LNCAP (cell line): ENCODE measurements at regions not wholly inside any gene's neighbourhood (a gene's known extent, or its start where the extent isn't known, plus 50 kb on each side); places are given as distances from the start of the nearest gene placed in this dataset.

ENCODE experiments used
- TF ChIP-seq, protein P1 (sequence below): fragments of 450-650 bp; IDR thresholded peaks from 2 replicates; pipeline ENCODE4 v1.5.1; 2017; ENCODE audit warnings: mild to moderate bottlenecking

- TF ChIP-seq, protein P1, sequence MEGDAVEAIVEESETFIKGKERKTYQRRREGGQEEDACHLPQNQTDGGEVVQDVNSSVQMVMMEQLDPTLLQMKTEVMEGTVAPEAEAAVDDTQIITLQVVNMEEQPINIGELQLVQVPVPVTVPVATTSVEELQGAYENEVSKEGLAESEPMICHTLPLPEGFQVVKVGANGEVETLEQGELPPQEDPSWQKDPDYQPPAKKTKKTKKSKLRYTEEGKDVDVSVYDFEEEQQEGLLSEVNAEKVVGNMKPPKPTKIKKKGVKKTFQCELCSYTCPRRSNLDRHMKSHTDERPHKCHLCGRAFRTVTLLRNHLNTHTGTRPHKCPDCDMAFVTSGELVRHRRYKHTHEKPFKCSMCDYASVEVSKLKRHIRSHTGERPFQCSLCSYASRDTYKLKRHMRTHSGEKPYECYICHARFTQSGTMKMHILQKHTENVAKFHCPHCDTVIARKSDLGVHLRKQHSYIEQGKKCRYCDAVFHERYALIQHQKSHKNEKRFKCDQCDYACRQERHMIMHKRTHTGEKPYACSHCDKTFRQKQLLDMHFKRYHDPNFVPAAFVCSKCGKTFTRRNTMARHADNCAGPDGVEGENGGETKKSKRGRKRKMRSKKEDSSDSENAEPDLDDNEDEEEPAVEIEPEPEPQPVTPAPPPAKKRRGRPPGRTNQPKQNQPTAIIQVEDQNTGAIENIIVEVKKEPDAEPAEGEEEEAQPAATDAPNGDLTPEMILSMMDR: no peak
Measured at GRCh38 chrX:22424122-22424915, 151.6 kb downstream of the CBLL2 start.

DNA sequence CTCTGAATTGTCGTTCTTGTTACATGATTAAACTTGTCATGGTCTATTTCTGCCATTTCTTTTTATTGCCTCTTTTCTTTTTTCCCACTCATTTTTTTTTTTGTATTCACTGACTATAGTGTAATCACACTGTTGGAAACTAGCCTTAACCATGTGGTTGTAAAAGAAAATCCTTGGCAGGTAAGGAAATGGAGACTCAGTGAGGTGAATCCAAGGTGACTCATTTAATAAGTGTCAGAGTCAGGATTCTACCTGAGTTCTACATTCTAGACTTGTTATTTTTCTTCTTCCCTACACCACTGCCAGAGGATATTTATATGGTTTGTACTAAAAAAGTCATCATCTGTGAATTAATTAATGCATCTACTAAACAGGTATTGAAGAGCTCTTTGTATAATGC, 152.2 kb downstream of the CBLL2 start:
- TF ChIP-seq, protein P1: no peak

DNA sequence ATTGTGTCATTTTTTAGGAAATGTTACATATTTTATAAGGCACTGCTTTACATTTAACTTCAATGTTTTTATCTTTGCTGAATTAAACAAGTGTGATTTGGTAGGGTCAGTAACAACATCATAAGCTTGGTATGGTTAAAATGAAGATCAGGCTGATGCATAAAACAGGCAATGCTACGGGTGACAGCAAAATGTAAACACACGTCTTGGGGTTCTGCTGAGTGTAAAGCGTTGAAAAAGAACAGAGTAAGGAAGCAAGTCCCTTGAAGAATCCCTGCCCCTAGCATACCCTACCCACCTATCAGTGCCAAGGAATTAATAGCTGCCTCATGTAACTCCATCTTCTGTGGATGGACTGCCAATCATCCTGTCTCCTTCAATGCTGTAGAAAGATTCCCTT, 157.0 kb downstream of the CBLL2 start:
- TF ChIP-seq, protein P1: no peak

- TF ChIP-seq, protein P1: no peak
Measured at GRCh38 chrX:22430701-22431100, 158.0 kb downstream of the CBLL2 start.

- TF ChIP-seq, protein P1: no peak
Measured at GRCh38 chrX:22433292-22434070, 160.8 kb downstream of the CBLL2 start.

DNA sequence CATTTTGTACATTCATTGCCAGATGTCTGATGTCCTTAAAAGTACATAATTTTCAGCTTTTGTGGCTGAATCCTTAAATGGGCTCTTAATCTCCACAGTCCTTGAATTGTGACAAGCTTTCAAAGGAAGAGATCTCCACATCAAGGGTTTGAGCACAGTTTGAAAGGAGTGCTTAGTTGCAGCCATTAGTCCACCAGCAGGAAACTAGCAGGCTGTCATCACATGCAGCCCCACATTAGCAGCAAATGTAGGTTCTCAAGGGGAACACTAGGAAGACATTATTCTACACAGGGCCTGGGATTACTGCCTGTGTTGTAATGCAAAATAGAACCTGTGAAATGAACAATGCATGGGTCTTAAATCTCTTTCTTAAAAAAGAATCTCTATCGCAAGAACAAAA, 173.2 kb downstream of the CBLL2 start:
- TF ChIP-seq, protein P1: no peak

GRCh38 chrX:22462959-22463358, 190.2 kb downstream of the CBLL2 start:
- TF ChIP-seq, protein P1: no peak
